ENCODE measurements at regions not wholly inside any gene's neighbourhood (a gene's known extent, or its start where the extent isn't known, plus 50 kb on each side); places are given as distances from the start of the nearest gene placed in this dataset.

- no peaks in the 10 kb centered on the region for H3K9me3 ChIP-seq (replicated peaks)
- peaks cover 9% of the 10 kb centered on the region for H3K4me1 ChIP-seq
- intact Hi-C loops (cut with micrococcal nuclease) = no loop called here
- H3K27ac ChIP-seq (replicated peaks) = peak overlapping the region; percentile 25
- no peaks in the 10 kb centered on the region for H3K27me3 ChIP-seq (ENCODE audit: low read depth)
- TF ChIP-seq, protein P1, sequence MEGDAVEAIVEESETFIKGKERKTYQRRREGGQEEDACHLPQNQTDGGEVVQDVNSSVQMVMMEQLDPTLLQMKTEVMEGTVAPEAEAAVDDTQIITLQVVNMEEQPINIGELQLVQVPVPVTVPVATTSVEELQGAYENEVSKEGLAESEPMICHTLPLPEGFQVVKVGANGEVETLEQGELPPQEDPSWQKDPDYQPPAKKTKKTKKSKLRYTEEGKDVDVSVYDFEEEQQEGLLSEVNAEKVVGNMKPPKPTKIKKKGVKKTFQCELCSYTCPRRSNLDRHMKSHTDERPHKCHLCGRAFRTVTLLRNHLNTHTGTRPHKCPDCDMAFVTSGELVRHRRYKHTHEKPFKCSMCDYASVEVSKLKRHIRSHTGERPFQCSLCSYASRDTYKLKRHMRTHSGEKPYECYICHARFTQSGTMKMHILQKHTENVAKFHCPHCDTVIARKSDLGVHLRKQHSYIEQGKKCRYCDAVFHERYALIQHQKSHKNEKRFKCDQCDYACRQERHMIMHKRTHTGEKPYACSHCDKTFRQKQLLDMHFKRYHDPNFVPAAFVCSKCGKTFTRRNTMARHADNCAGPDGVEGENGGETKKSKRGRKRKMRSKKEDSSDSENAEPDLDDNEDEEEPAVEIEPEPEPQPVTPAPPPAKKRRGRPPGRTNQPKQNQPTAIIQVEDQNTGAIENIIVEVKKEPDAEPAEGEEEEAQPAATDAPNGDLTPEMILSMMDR (IDR thresholded peaks at IDR 0.05; ENCODE audit: borderline replicate concordance) = no peak
- H3K36me3 ChIP-seq = no peaks in the 10 kb centered on the region
- H3K4me3 ChIP-seq = no peak overlapping the region
- DNase-seq = no peak
Measured at GRCh38 chr20:10137032-10137431, 81.6 kb upstream of the SNAP25 start.

DNA sequence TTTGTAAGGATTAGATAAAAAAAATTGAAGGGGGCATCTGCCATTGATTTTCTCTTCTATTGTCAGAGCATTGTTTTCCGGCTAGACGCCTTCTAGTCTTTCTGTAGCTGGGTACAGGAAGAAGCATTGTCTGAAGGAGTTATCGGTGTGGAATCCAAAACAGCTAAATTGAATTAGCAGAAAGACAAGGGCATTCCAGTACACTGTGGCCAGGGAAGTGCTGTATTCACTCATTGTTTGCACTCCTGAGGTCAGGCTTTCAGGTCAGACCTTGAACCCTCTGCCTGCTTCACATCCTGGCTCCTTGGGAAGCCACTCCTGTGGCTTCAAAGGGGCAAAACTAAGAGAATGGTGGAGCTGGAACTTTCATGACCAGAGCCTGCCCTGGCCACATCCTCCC is 81.1 kb upstream of the SNAP25 start:
- intact Hi-C loops (cut with micrococcal nuclease) = no loop called here
- no peak overlapping the region for H3K4me3 ChIP-seq
- no peak for DNase-seq
- no peaks in the 10 kb centered on the region for H3K27me3 ChIP-seq (ENCODE audit: low read depth)
- no peaks in the 10 kb centered on the region for H3K36me3 ChIP-seq
- H3K9me3 ChIP-seq (replicated peaks) = no peaks in the 10 kb centered on the region
- TF ChIP-seq, protein P1 (IDR thresholded peaks at IDR 0.05; ENCODE audit: borderline replicate concordance) = no peak
- H3K4me1 ChIP-seq = peaks cover 6% of the 10 kb centered on the region
- H3K27ac ChIP-seq (replicated peaks) = peak overlapping the region; percentile 54

DNA sequence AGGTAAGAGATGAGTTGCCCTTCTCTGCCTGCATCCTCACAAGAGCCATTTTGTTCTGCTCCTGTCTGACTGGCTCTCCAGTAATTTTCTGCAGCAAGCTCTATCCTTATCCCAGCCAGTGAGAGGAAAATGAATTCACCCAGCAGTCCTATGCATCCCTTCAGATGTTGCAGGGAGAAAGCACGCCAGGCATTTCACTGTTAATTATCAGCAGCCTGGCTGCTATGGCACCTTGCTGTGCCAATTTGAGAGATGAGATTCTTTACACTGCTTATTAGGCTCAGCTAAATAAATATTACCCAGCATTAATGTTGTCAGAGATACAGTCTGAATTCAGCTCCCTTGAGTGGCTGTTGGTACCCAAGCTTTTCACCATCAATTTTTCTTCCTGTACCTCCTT is 61.1 kb upstream of the SNAP25 start:
- no peaks in the 10 kb centered on the region for H3K9me3 ChIP-seq (replicated peaks)
- no peak for DNase-seq
- H3K4me3 ChIP-seq = no peak overlapping the region
- H3K27me3 ChIP-seq (ENCODE audit: low read depth) = no peaks in the 10 kb centered on the region
- no peak overlapping the region for H3K27ac ChIP-seq (replicated peaks)
- TF ChIP-seq, protein P1 (IDR thresholded peaks at IDR 0.05; ENCODE audit: borderline replicate concordance) = no peak
- no peaks in the 10 kb centered on the region for H3K36me3 ChIP-seq
- intact Hi-C loops (cut with micrococcal nuclease) = no loop called here
- no peaks in the 10 kb centered on the region for H3K4me1 ChIP-seq

DNA sequence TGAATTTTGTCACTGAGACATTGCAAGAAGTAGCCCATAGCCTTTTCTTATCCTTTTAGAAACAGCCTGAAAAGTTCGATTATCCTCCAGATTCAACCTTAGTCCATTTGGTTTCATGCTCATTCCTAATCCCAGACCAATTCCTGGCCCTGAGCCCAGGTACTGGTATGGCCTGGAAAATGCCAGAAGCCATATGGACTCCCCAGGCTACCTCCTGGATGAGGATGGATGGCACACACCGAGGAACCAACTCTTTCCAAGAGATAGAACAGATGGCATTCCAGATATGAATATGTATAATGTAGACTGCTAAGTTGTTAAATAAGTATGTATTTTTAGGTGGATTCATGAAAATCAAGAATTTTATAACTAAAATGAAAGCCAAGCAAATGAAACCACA is 51.6 kb upstream of the SNAP25 start:
- TF ChIP-seq, protein P1 (IDR thresholded peaks at IDR 0.05; ENCODE audit: borderline replicate concordance) = no peak
- intact Hi-C loops (cut with micrococcal nuclease) = no loop called here
- peaks cover 5% of the 10 kb centered on the region for H3K4me1 ChIP-seq
- H3K9me3 ChIP-seq (replicated peaks) = peaks cover 26% of the 10 kb centered on the region
- no peak overlapping the region for H3K4me3 ChIP-seq
- no peak overlapping the region for H3K27ac ChIP-seq (replicated peaks)
- H3K27me3 ChIP-seq (ENCODE audit: low read depth) = peaks cover 15% of the 10 kb centered on the region
- no peak for DNase-seq
- H3K36me3 ChIP-seq = no peaks in the 10 kb centered on the region

- H3K27me3 ChIP-seq (ENCODE audit: low read depth) = peaks cover 21% of the 10 kb centered on the region
- H3K9me3 ChIP-seq (replicated peaks) = peaks cover 26% of the 10 kb centered on the region
- no peak overlapping the region for H3K27ac ChIP-seq (replicated peaks)
- DNase-seq = no peak
- no peak overlapping the region for H3K4me3 ChIP-seq
- intact Hi-C loops (cut with micrococcal nuclease) = no loop called here
- no peaks in the 10 kb centered on the region for H3K36me3 ChIP-seq
- TF ChIP-seq, protein P1 (IDR thresholded peaks at IDR 0.05; ENCODE audit: borderline replicate concordance) = no peak
- H3K4me1 ChIP-seq = peaks cover 10% of the 10 kb centered on the region
Measured at GRCh38 chr20:10167594-10167993, 51.0 kb upstream of the SNAP25 start.

All from left ventricle myocardium inferior (tissue), 1 donor.